A673 (cell line): ENCODE measurements at regions not wholly inside any gene's neighbourhood (a gene's known extent, or its start where the extent isn't known, plus 50 kb on each side); places are given as distances from the start of the nearest gene placed in this dataset.

Experiments used
- BruUV-seq: library from RNA; stranded (reverse); fragments of 400-500 nt; replicated peaks from 2 replicates; lab custom pipeline; 2021; lab: Mats Ljungman, UMichigan
- CTCF ChIA-PET: fragments of 300-600 bp; sonication (Branson Sonifier 250); formaldehyde crosslinking; loops from one replicate; lab custom pipeline; 2022; ENCODE audit warnings: antibody characterized with exemption; lab: Charles Lee
- POLR2A ChIA-PET: fragments of 300-600 bp; sonication (Branson Sonifier 250); formaldehyde crosslinking; loops from one replicate; lab custom pipeline; 2022; ENCODE audit warnings: antibody characterized with exemption; ENCODE audit not compliant: low non-redundant PET; lab: Charles Lee
- DNase-seq: peaks from one replicate; pipeline ENCODE4 v3.0.0-alpha.2; 2015; ENCODE audit warnings: low spot score
- H3K27ac ChIP-seq: fragments of 200-600 bp; sonication (generic); 2 replicates; pipeline ENCODE4 v1.5.1; 2016; ENCODE audit warnings: mixed run types, low read depth, mild to moderate bottlenecking, mixed read lengths, antibody characterized with exemption, low read length; ENCODE audit not compliant: poor library complexity, severe bottlenecking
- H3K27me3 ChIP-seq: fragments of 200-600 bp; sonication (generic); replicated peaks from 2 replicates; pipeline ENCODE4 v1.6.1; 2017; ENCODE audit warnings: mixed run types, low read depth, mild to moderate bottlenecking, mixed read lengths, antibody characterized with exemption, low read length; ENCODE audit not compliant: insufficient read depth, poor library complexity
- H3K36me3 ChIP-seq: fragments of 200-600 bp; sonication (generic); 2 replicates; pipeline ENCODE4 v1.6.1; 2016; ENCODE audit warnings: mixed run types, mild to moderate bottlenecking, mixed read lengths, antibody characterized with exemption, low read length; ENCODE audit not compliant: insufficient read depth, poor library complexity, severe bottlenecking
- H3K4me1 ChIP-seq: fragments of 200-600 bp; sonication (generic); 2 replicates; pipeline ENCODE4 v1.6.1; 2017; ENCODE audit warnings: mixed run types, mild to moderate bottlenecking, mixed read lengths, antibody characterized with exemption, low read length; ENCODE audit not compliant: insufficient read depth, poor library complexity, severe bottlenecking
- H3K4me3 ChIP-seq: fragments of 200-600 bp; sonication (generic); 2 replicates; pipeline ENCODE4 v1.5.1; 2016; ENCODE audit warnings: low read depth, mixed run types, mild to moderate bottlenecking, mixed read lengths, low read length; ENCODE audit not compliant: poor library complexity, severe bottlenecking
- H3K9me3 ChIP-seq: fragments of 200-600 bp; sonication (generic); 2 replicates; pipeline ENCODE4 v1.6.1; 2016; ENCODE audit warnings: mixed run types, low read depth, mild to moderate bottlenecking, mixed read lengths, antibody characterized with exemption, low read length; ENCODE audit not compliant: poor library complexity, severe bottlenecking
- EZH2 ChIP-seq: fragments of 200-600 bp; sonication (generic); IDR thresholded peaks from 2 replicates; pipeline ENCODE4 v1.6.1; 2017; ENCODE audit warnings: borderline replicate concordance, low read depth, mild to moderate bottlenecking, mixed read lengths, antibody characterized with exemption, low read length; ENCODE audit not compliant: poor library complexity, severe bottlenecking
- intact Hi-C: fragments of 100-400 bp; cut with micrococcal nuclease; formaldehyde crosslinking; loops from one replicate; pipeline ENCODE4 v1.10.0; 2022; ENCODE audit not compliant: unreplicated experiment
- TF ChIP-seq, protein P1 (sequence below): fragments of 300-800, 200-600 bp; sonication (generic); conservative IDR thresholded peaks from 2 replicates; pipeline ENCODE4 v1.5.1; 2017; ENCODE audit warnings: low read depth, mild to moderate bottlenecking, antibody characterized with exemption, low read length, moderate library complexity, mixed read lengths

DNA sequence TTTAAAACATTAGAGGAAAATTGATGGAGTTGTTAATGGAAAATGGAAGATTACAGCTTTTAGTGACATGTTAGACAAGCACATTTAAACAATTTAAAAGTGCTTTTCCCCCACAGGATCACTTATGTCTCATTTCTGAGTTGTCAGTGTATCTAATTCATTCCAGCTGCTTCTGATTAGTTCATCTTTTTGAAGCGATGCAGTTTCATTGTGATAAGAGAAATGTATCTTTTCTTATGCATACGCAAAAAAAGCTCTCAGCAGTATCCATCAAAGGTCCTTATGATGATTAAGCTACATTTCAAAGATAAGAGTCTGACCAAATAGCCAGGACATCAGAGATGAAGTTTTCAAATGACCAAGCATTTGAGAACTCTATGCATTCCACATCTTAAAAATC lies 572.6 kb upstream of the SYNCRIP start:
- POLR2A ChIA-PET, result no interaction called here
- no peak overlapping the region for H3K27ac ChIP-seq

DNA sequence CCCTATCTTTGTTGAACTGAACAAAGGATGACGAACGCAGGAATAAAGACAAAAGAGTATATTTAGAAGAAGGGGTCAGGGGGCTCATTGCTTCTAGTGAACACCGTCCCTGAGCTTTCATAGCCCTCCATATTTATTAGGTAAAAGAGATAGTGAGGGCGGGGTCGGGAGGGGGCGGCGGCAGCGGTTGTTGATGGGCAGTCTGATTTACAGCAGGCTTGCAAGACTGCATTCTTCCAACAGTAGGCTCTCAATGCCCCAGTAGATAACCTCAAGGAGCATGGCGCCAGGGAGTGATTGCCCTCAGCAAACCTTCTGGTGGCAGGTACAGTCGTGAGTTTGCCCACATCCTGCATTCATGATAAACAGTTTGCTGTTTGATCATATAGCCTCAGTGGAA lies 563.3 kb upstream of the SYNCRIP start:
- no peaks in the 10 kb centered on the region for H3K4me1 ChIP-seq
- H3K9me3 ChIP-seq, result peaks cover 9% of the 10 kb centered on the region
- no TSS peak for BruUV-seq
- ChIA-PET POLR2A (no interaction called here), CTCF (no interaction called here)
- DNase-seq, result no peak
- no peaks in the 10 kb centered on the region for H3K27me3 ChIP-seq
- no peak overlapping the region for H3K4me3 ChIP-seq
- TF ChIP-seq EZH2, result no peak
- TF ChIP-seq, protein P1, sequence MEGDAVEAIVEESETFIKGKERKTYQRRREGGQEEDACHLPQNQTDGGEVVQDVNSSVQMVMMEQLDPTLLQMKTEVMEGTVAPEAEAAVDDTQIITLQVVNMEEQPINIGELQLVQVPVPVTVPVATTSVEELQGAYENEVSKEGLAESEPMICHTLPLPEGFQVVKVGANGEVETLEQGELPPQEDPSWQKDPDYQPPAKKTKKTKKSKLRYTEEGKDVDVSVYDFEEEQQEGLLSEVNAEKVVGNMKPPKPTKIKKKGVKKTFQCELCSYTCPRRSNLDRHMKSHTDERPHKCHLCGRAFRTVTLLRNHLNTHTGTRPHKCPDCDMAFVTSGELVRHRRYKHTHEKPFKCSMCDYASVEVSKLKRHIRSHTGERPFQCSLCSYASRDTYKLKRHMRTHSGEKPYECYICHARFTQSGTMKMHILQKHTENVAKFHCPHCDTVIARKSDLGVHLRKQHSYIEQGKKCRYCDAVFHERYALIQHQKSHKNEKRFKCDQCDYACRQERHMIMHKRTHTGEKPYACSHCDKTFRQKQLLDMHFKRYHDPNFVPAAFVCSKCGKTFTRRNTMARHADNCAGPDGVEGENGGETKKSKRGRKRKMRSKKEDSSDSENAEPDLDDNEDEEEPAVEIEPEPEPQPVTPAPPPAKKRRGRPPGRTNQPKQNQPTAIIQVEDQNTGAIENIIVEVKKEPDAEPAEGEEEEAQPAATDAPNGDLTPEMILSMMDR, result no peak
- no peak overlapping the region for H3K27ac ChIP-seq
- H3K36me3 ChIP-seq, result no peaks in the 10 kb centered on the region
- intact Hi-C loops, result no loop called here

More for the DNA sequence above, 572.6 kb upstream of the SYNCRIP start:
- Histone ChIP-seq H3K9me3 (no peaks in the 10 kb centered on the region), H3K36me3 (no peaks in the 10 kb centered on the region), H3K27me3 (no peaks in the 10 kb centered on the region), H3K4me1 (no peaks in the 10 kb centered on the region), H3K4me3 (no peak overlapping the region)
- intact Hi-C loops, result no loop called here
- no peak for DNase-seq
- no TSS peak for BruUV-seq
- TF ChIP-seq, protein P1, result no peak
- TF ChIP-seq EZH2, result no peak
- CTCF ChIA-PET, result no interaction called here

DNA sequence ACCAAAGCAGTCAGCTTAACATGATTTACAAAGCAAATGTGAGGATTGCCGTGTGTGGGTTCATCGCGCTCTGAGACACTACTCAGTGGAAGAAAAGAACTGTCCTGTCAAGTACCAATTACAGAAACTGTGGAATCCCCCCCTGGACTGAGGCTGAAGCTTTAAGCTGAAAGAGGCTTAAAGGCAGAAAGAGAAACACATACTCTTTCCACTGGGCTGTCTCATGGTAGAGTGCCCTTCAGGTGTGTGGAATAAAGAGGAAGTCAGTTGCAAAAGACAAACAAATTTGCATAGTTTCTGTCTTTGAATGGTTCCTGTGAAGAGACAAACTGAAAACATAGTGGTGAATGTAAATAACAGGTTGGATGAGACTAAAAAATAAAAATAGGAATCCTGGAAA lies 560.4 kb upstream of the SYNCRIP start:
- intact Hi-C loops, result no loop called here
- H3K27me3 ChIP-seq, result no peaks in the 10 kb centered on the region
- TF ChIP-seq, protein P1, result no peak
- TF ChIP-seq EZH2, result no peak
- no peak for DNase-seq
- no peaks in the 10 kb centered on the region for H3K4me1 ChIP-seq
- H3K9me3 ChIP-seq, result peaks cover 3% of the 10 kb centered on the region
- H3K4me3 ChIP-seq, result no peak overlapping the region
- ChIA-PET POLR2A (no interaction called here), CTCF (no interaction called here)
- no peaks in the 10 kb centered on the region for H3K36me3 ChIP-seq
- no peak overlapping the region for H3K27ac ChIP-seq
- BruUV-seq, result no TSS peak
